ENCODE measurements at regions not wholly inside any gene's neighbourhood (a gene's known extent, or its start where the extent isn't known, plus 50 kb on each side); places are given as distances from the start of the nearest gene placed in this dataset.
"Not testable (repeated sequence)": the region's sequence is repeated elsewhere in the genome, so short reads cannot be mapped to it uniquely, and the experiment has no call there.

GRCh38 chr2:87566531-87566930 is 181.4 kb upstream of the PLGLB2 start:
- H3K4me1 Mint-ChIP-seq, result peaks cover 9 to 13% (median 10%) of the 10 kb centered on the region in 3 donors
- H3K36me3 Mint-ChIP-seq; H3K4me1 ChIP-seq (ENCODE audit: insufficient read depth, low read length); POLR2A ChIA-PET; H3K9me3 Mint-ChIP-seq; H3K27me3 Mint-ChIP-seq; H3K27ac ChIP-seq (ENCODE audit: low read depth, low read length); H3K9me3 ChIP-seq (ENCODE audit: low read length); CTCF ChIA-PET; H3K27me3 ChIP-seq (ENCODE audit: insufficient read depth, low read length, poor library complexity, severe bottlenecking); H3K4me3 ChIP-seq (ENCODE audit: low read length); H3K27ac Mint-ChIP-seq; H3K36me3 ChIP-seq (ENCODE audit: insufficient read depth, low read length); H3K4me3 Mint-ChIP-seq; DNase-seq: not testable (repeated sequence)

- DNase-seq; H3K27ac Mint-ChIP-seq; H3K36me3 ChIP-seq (ENCODE audit: insufficient read depth, low read length); H3K36me3 Mint-ChIP-seq; H3K27me3 Mint-ChIP-seq; H3K4me3 ChIP-seq (ENCODE audit: low read length); H3K27ac ChIP-seq (ENCODE audit: low read depth, low read length); POLR2A ChIA-PET; H3K27me3 ChIP-seq (ENCODE audit: insufficient read depth, low read length, poor library complexity, severe bottlenecking); H3K9me3 Mint-ChIP-seq; H3K9me3 ChIP-seq (ENCODE audit: low read length); CTCF ChIA-PET; H3K4me3 Mint-ChIP-seq; H3K4me1 ChIP-seq (ENCODE audit: insufficient read depth, low read length): not testable (repeated sequence)
- H3K4me1 Mint-ChIP-seq, result peaks cover 9 to 13% (median 10%) of the 10 kb centered on the region in 3 donors
Observed at GRCh38 chr2:87567093-87567492, 180.8 kb upstream of the PLGLB2 start.

GRCh38 chr2:87567912-87568311 is 180.0 kb upstream of the PLGLB2 start:
- H3K36me3 ChIP-seq (ENCODE audit: insufficient read depth, low read length); H3K4me3 Mint-ChIP-seq; DNase-seq; H3K4me3 ChIP-seq (ENCODE audit: low read length); H3K27me3 ChIP-seq (ENCODE audit: insufficient read depth, low read length, poor library complexity, severe bottlenecking); H3K36me3 Mint-ChIP-seq; H3K27ac ChIP-seq (ENCODE audit: low read depth, low read length); H3K4me1 ChIP-seq (ENCODE audit: insufficient read depth, low read length); H3K27me3 Mint-ChIP-seq; H3K9me3 ChIP-seq (ENCODE audit: low read length); POLR2A ChIA-PET; H3K9me3 Mint-ChIP-seq; H3K27ac Mint-ChIP-seq; CTCF ChIA-PET: not testable (repeated sequence)
- H3K4me1 Mint-ChIP-seq, result peaks cover 9 to 13% (median 10%) of the 10 kb centered on the region in 3 donors

GRCh38 chr2:87568554-87569278 is 179.2 kb upstream of the PLGLB2 start:
- POLR2A ChIA-PET; H3K9me3 Mint-ChIP-seq; H3K4me1 ChIP-seq (ENCODE audit: insufficient read depth, low read length); H3K4me3 ChIP-seq (ENCODE audit: low read length); CTCF ChIA-PET; H3K36me3 Mint-ChIP-seq; DNase-seq; H3K9me3 ChIP-seq (ENCODE audit: low read length); H3K36me3 ChIP-seq (ENCODE audit: insufficient read depth, low read length); H3K27me3 Mint-ChIP-seq; H3K27me3 ChIP-seq (ENCODE audit: insufficient read depth, low read length, poor library complexity, severe bottlenecking); H3K27ac ChIP-seq (ENCODE audit: low read depth, low read length): not testable (repeated sequence)
- H3K4me3 Mint-ChIP-seq, result peak overlapping the region in 1 of 7 donors; percentile 15
- H3K27ac Mint-ChIP-seq, result peak overlapping the region in 4 of 8 donors; percentile 43 to 86 (median 76)
- H3K4me1 Mint-ChIP-seq, result peaks cover 9 to 13% (median 10%) of the 10 kb centered on the region in 3 donors

GRCh38 chr2:87569689-87570397 is 178.0 kb upstream of the PLGLB2 start:
- H3K9me3 Mint-ChIP-seq; H3K36me3 Mint-ChIP-seq; H3K27me3 ChIP-seq (ENCODE audit: insufficient read depth, low read length, poor library complexity, severe bottlenecking); H3K9me3 ChIP-seq (ENCODE audit: low read length); H3K4me1 ChIP-seq (ENCODE audit: insufficient read depth, low read length); POLR2A ChIA-PET; DNase-seq; H3K27ac ChIP-seq (ENCODE audit: low read depth, low read length); H3K36me3 ChIP-seq (ENCODE audit: insufficient read depth, low read length); H3K27me3 Mint-ChIP-seq; H3K4me3 ChIP-seq (ENCODE audit: low read length); CTCF ChIA-PET: not testable (repeated sequence)
- peak overlapping the region in 4 of 8 donors; percentile 64 to 84 (median 70) for H3K27ac Mint-ChIP-seq
- peaks cover 9 to 13% (median 10%) of the 10 kb centered on the region in 3 donors for H3K4me1 Mint-ChIP-seq
- H3K4me3 Mint-ChIP-seq, result peak overlapping the region in 1 of 7 donors; percentile 45

GRCh38 chr2:87571889-87572465 is 175.9 kb upstream of the PLGLB2 start:
- H3K4me3 ChIP-seq (ENCODE audit: low read length); DNase-seq; POLR2A ChIA-PET; H3K27me3 ChIP-seq (ENCODE audit: insufficient read depth, low read length, poor library complexity, severe bottlenecking); H3K4me3 Mint-ChIP-seq; H3K9me3 ChIP-seq (ENCODE audit: low read length); H3K27ac ChIP-seq (ENCODE audit: low read depth, low read length); H3K27ac Mint-ChIP-seq; H3K9me3 Mint-ChIP-seq; H3K36me3 Mint-ChIP-seq; CTCF ChIA-PET; H3K4me1 ChIP-seq (ENCODE audit: insufficient read depth, low read length); H3K36me3 ChIP-seq (ENCODE audit: insufficient read depth, low read length); H3K27me3 Mint-ChIP-seq: not testable (repeated sequence)
- peaks cover 9 to 13% (median 11%) of the 10 kb centered on the region in 3 donors for H3K4me1 Mint-ChIP-seq

GRCh38 chr2:87572906-87573305 is 175.0 kb upstream of the PLGLB2 start:
- H3K9me3 Mint-ChIP-seq; H3K4me3 ChIP-seq (ENCODE audit: low read length); H3K9me3 ChIP-seq (ENCODE audit: low read length); H3K4me1 ChIP-seq (ENCODE audit: insufficient read depth, low read length); CTCF ChIA-PET; H3K27ac ChIP-seq (ENCODE audit: low read depth, low read length); H3K36me3 ChIP-seq (ENCODE audit: insufficient read depth, low read length); H3K36me3 Mint-ChIP-seq; H3K27me3 Mint-ChIP-seq; DNase-seq; POLR2A ChIA-PET; H3K4me3 Mint-ChIP-seq; H3K27me3 ChIP-seq (ENCODE audit: insufficient read depth, low read length, poor library complexity, severe bottlenecking): not testable (repeated sequence)
- Mint-ChIP-seq H3K4me1 (peaks cover 9 to 13% (median 11%) of the 10 kb centered on the region in 3 donors), H3K27ac (peak overlapping the region in 1 of 8 donors; percentile 47)

GRCh38 chr2:87573386-87574192 is 174.3 kb upstream of the PLGLB2 start:
- H3K27me3 Mint-ChIP-seq; POLR2A ChIA-PET; DNase-seq; H3K9me3 ChIP-seq (ENCODE audit: low read length); H3K9me3 Mint-ChIP-seq; H3K4me3 ChIP-seq (ENCODE audit: low read length); H3K36me3 Mint-ChIP-seq; H3K36me3 ChIP-seq (ENCODE audit: insufficient read depth, low read length); H3K27me3 ChIP-seq (ENCODE audit: insufficient read depth, low read length, poor library complexity, severe bottlenecking); H3K4me3 Mint-ChIP-seq; H3K4me1 ChIP-seq (ENCODE audit: insufficient read depth, low read length); H3K27ac ChIP-seq (ENCODE audit: low read depth, low read length); H3K27ac Mint-ChIP-seq; CTCF ChIA-PET: not testable (repeated sequence)
- H3K4me1 Mint-ChIP-seq, result peaks cover 9 to 10% (median 10%) of the 10 kb centered on the region in 3 donors
